ENCODE measurements at regions not wholly inside any gene's neighbourhood (a gene's known extent, or its start where the extent isn't known, plus 50 kb on each side); places are given as distances from the start of the nearest gene placed in this dataset.

DNA sequence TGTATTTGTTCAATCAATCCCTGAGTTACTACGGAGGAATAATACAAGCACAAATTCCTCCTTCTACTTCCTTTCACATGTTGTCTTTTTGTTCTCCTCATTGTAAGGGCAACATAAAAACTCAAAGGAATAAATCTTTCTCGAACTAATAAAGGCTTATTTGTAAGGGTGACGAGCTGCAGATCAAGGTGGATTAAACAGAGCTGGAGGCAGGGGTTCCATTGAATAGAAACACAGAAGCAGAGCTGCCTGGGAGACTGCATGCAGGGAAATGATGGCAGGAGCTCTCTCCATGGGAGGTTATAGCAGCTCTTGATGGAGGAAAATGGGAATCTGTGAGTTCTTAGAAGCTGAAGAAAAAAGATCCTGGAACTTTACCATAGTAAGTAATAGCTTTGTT, 160.2 kb downstream of the CYYR1 start:
- Mint-ChIP-seq H3K4me1 (ENCODE audit: low read depth in 2 of 2) (no peaks in the 10 kb centered on the region), H3K4me3 (no peak overlapping the region), H3K27me3 (no peaks in the 10 kb centered on the region), H3K9me3 (peaks cover 2 to 5% of the 10 kb centered on the region in 2 donors), H3K36me3 (ENCODE audit: insufficient read depth) (no peaks in the 10 kb centered on the region), H3K27ac (no peak overlapping the region)
- DNase-seq (no peak), ATAC-seq (replicated peaks) (no peak)

- no peak overlapping the region for H3K27ac Mint-ChIP-seq
- no peaks in the 10 kb centered on the region for H3K4me1 Mint-ChIP-seq (ENCODE audit: low read depth in 2 of 2)
- H3K36me3 Mint-ChIP-seq (ENCODE audit: insufficient read depth) = no peaks in the 10 kb centered on the region
- H3K9me3 Mint-ChIP-seq = peaks cover 5 to 8% of the 10 kb centered on the region in 2 donors
- DNase-seq (no peak), ATAC-seq (replicated peaks) (no peak)
- H3K4me3 Mint-ChIP-seq = no peak overlapping the region
- no peaks in the 10 kb centered on the region for H3K27me3 Mint-ChIP-seq
Observed at GRCh38 chr21:26409735-26410134, 163.4 kb downstream of the CYYR1 start.

- DNase-seq (no peak), ATAC-seq (replicated peaks) (no peak)
- Mint-ChIP-seq H3K27ac (no peak overlapping the region), H3K27me3 (no peaks in the 10 kb centered on the region), H3K4me3 (no peak overlapping the region), H3K36me3 (ENCODE audit: insufficient read depth) (no peaks in the 10 kb centered on the region), H3K4me1 (ENCODE audit: low read depth in 2 of 2) (no peaks in the 10 kb centered on the region), H3K9me3 (peaks cover 7 to 12% of the 10 kb centered on the region in 2 donors)
Observed at GRCh38 chr21:26408511-26408910, 164.6 kb downstream of the CYYR1 start.

GRCh38 chr21:26406526-26406925, 166.6 kb downstream of the CYYR1 start:
- Mint-ChIP-seq H3K4me1 (ENCODE audit: low read depth in 2 of 2) (no peaks in the 10 kb centered on the region), H3K27me3 (no peaks in the 10 kb centered on the region), H3K4me3 (no peak overlapping the region), H3K9me3 (peaks cover 6 to 19% of the 10 kb centered on the region in 2 donors), H3K36me3 (ENCODE audit: insufficient read depth) (no peaks in the 10 kb centered on the region), H3K27ac (no peak overlapping the region)
- no peak for ATAC-seq (replicated peaks)
- DNase-seq = no peak

DNA sequence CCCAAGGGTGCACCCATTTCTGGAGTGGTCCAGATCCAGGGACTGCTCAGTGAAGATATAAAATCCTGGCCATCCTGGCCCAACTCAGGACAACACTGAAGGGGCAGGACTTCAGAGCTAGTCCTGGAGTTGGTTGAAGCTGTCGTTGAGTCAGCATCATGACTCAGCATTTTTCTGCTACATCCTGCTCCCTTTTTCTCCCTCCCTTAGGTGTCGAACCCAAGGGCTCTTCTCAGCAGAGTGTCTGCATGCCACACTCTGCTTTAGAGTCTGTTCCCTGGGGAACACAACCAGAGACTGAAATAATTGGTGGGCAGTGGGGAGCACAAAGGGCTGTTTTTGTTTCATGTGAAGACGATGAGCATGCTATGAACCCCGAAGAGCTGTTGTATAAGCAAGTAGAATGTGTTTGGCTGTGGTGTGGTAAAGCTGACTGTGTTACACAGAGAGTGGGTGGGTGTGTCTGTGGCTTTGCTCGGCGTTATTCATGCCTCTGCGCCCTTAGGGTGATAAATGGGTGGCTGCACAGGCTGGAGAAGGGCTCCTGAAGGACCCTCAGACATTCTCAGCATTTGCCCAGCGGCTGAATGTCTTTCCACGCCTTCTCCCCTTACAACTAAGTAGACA, 167.2 kb downstream of the CYYR1 start:
- no peaks in the 10 kb centered on the region for H3K36me3 Mint-ChIP-seq (ENCODE audit: insufficient read depth)
- H3K4me3 Mint-ChIP-seq = no peak overlapping the region
- H3K9me3 Mint-ChIP-seq = peaks cover 6 to 14% of the 10 kb centered on the region in 2 donors
- H3K27ac Mint-ChIP-seq = no peak overlapping the region
- DNase-seq = no peak
- H3K4me1 Mint-ChIP-seq (ENCODE audit: low read depth in 2 of 2) = no peaks in the 10 kb centered on the region
- no peaks in the 10 kb centered on the region for H3K27me3 Mint-ChIP-seq
- ATAC-seq (replicated peaks) = no peak

DNA sequence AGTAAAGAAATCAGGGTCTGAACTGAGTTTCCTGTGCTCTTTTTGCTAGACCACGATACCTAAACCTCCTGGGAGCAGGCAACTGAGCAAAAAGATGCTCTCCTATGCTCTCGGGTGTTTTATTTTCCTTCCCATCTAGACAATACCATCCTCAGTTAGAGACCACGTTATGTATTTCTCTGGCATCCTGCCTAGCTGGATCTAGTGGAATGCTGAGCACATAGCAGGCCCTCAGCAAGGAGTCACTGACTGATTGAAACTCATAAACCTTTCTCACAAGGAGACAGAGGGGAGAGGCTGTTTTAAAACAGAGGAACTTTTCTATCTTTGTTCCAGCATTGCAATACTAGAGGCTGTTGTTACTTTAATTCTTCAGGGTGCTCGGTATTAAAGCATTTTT, 168.0 kb downstream of the CYYR1 start:
- no peak for ATAC-seq (replicated peaks)
- DNase-seq = no peak
- Mint-ChIP-seq H3K27me3 (no peaks in the 10 kb centered on the region), H3K36me3 (ENCODE audit: insufficient read depth) (no peaks in the 10 kb centered on the region), H3K9me3 (peaks cover 6 to 16% of the 10 kb centered on the region in 2 donors), H3K27ac (no peak overlapping the region), H3K4me1 (ENCODE audit: low read depth in 2 of 2) (no peaks in the 10 kb centered on the region), H3K4me3 (no peak overlapping the region)

DNA sequence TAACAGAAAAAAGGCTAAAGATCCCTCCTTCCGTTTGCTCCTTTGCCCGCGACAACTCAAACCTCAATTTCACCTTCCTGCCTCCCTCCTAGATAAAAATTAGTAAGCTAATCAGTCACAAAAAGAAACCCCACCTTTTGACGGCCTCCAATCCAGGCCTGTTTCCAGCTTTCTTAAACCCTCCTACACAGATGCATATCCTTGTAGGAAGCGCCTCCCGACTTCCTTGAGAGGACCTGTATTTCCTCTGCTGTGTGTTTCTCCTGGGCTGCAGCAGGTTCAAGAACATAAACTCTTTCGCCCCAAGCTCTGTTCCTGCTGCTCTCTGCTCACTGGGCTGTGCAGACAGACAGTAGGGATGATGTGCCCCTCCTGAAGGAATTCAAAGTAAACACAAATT, 168.8 kb downstream of the CYYR1 start:
- Mint-ChIP-seq H3K4me3 (no peak overlapping the region), H3K4me1 (ENCODE audit: low read depth in 2 of 2) (no peaks in the 10 kb centered on the region), H3K9me3 (peaks cover 6 to 21% of the 10 kb centered on the region in 2 donors), H3K36me3 (ENCODE audit: insufficient read depth) (no peaks in the 10 kb centered on the region), H3K27me3 (no peaks in the 10 kb centered on the region), H3K27ac (no peak overlapping the region)
- no peak for ATAC-seq (replicated peaks)
- DNase-seq = no peak

- no peak for DNase-seq
- no peak overlapping the region for H3K4me3 Mint-ChIP-seq
- H3K36me3 Mint-ChIP-seq (ENCODE audit: insufficient read depth) = no peaks in the 10 kb centered on the region
- H3K27ac Mint-ChIP-seq = no peak overlapping the region
- H3K27me3 Mint-ChIP-seq = no peaks in the 10 kb centered on the region
- ATAC-seq (replicated peaks) = no peak
- H3K4me1 Mint-ChIP-seq (ENCODE audit: low read depth in 2 of 2) = no peaks in the 10 kb centered on the region
- H3K9me3 Mint-ChIP-seq = peaks cover 6 to 21% of the 10 kb centered on the region in 2 donors
Observed at GRCh38 chr21:26403321-26403720, 169.8 kb downstream of the CYYR1 start.

- no peak for DNase-seq
- no peak for ATAC-seq (replicated peaks)
- H3K4me1 Mint-ChIP-seq (ENCODE audit: low read depth in 2 of 2) = no peaks in the 10 kb centered on the region
- H3K27me3 Mint-ChIP-seq = no peaks in the 10 kb centered on the region
- H3K4me3 Mint-ChIP-seq = no peak overlapping the region
- no peak overlapping the region for H3K27ac Mint-ChIP-seq
- H3K36me3 Mint-ChIP-seq (ENCODE audit: insufficient read depth) = no peaks in the 10 kb centered on the region
- H3K9me3 Mint-ChIP-seq = peaks cover 6 to 10% of the 10 kb centered on the region in 2 donors
Observed at GRCh38 chr21:26397545-26397944, 175.5 kb downstream of the CYYR1 start.

DNA sequence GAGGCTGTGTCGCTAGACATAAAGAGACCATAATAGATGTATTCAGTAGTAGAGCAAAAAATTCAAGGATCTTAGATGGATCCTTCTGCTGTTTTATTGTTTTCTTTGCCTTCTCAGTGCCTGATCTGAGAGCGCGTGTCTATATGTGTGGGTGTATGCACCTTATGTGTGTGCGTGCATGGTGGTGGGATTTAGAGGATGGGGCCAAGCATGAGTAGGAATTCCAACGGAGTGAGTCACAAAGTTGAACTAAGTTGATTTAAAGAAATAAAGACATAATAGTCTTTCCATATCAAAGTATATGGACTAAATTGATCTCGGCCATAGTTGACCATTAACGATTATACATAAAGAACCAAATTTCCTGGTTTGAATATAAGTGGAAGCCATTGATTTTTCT, 178.7 kb downstream of the CYYR1 start:
- no peaks in the 10 kb centered on the region for H3K27me3 Mint-ChIP-seq
- no peaks in the 10 kb centered on the region for H3K36me3 Mint-ChIP-seq (ENCODE audit: insufficient read depth)
- peaks cover 7 to 8% of the 10 kb centered on the region in 2 donors for H3K9me3 Mint-ChIP-seq
- no peak overlapping the region for H3K27ac Mint-ChIP-seq
- H3K4me1 Mint-ChIP-seq (ENCODE audit: low read depth in 2 of 2) = no peaks in the 10 kb centered on the region
- H3K4me3 Mint-ChIP-seq = no peak overlapping the region
- no peak for ATAC-seq (replicated peaks)
- DNase-seq = no peak

DNA sequence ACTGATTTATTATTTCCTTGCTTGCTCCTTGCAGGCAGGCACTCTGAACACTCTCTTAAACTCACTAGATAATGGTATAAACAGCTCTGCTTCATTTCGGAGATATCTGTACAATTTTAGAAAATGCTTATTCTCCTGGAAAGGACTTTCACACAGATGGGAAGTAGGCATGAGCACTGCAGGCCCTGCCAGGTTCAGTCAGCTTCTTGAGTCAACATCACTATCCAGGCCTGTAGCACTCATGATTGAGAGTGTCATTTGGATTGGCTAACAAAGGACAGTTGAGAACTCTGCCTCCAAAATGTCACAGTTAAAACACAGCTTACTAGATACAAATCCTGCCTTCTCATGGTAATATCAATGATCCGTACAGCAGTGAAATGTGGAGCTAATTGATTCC, 181.9 kb downstream of the CYYR1 start:
- Mint-ChIP-seq H3K9me3 (peaks cover 7 to 10% of the 10 kb centered on the region in 2 donors), H3K4me3 (no peak overlapping the region), H3K27ac (no peak overlapping the region), H3K4me1 (ENCODE audit: low read depth in 2 of 2) (no peaks in the 10 kb centered on the region), H3K36me3 (ENCODE audit: insufficient read depth) (no peaks in the 10 kb centered on the region), H3K27me3 (no peaks in the 10 kb centered on the region)
- ATAC-seq (replicated peaks) (no peak), DNase-seq (no peak)

- H3K4me1 Mint-ChIP-seq (ENCODE audit: low read depth in 2 of 2) = no peaks in the 10 kb centered on the region
- H3K4me3 Mint-ChIP-seq = no peak overlapping the region
- ATAC-seq (replicated peaks) = no peak
- no peaks in the 10 kb centered on the region for H3K36me3 Mint-ChIP-seq (ENCODE audit: insufficient read depth)
- H3K27me3 Mint-ChIP-seq = no peaks in the 10 kb centered on the region
- no peak overlapping the region for H3K27ac Mint-ChIP-seq
- no peak for DNase-seq
- H3K9me3 Mint-ChIP-seq = peaks cover 7 to 13% of the 10 kb centered on the region in 2 donors
Observed at GRCh38 chr21:26389971-26390641, 183.0 kb downstream of the CYYR1 start.

- Mint-ChIP-seq H3K4me3 (no peak overlapping the region), H3K9me3 (peaks cover 7 to 8% of the 10 kb centered on the region in 2 donors), H3K27me3 (no peaks in the 10 kb centered on the region), H3K36me3 (ENCODE audit: insufficient read depth) (no peaks in the 10 kb centered on the region), H3K4me1 (ENCODE audit: low read depth in 2 of 2) (no peaks in the 10 kb centered on the region), H3K27ac (no peak overlapping the region)
- DNase-seq (no peak), ATAC-seq (replicated peaks) (no peak)
Observed at GRCh38 chr21:26388731-26389231, 184.3 kb downstream of the CYYR1 start.

GRCh38 chr21:26385721-26386120, 187.4 kb downstream of the CYYR1 start:
- H3K36me3 Mint-ChIP-seq (ENCODE audit: insufficient read depth) = no peaks in the 10 kb centered on the region
- ATAC-seq (replicated peaks) = no peak

More at GRCh38 chr21:26385721-26386120, 187.4 kb downstream of the CYYR1 start:
- peaks cover 0 to 8% of the 10 kb centered on the region in 2 donors for H3K9me3 Mint-ChIP-seq
- no peaks in the 10 kb centered on the region for H3K27me3 Mint-ChIP-seq
- no peak overlapping the region for H3K4me3 Mint-ChIP-seq
- DNase-seq = no peak
- H3K27ac Mint-ChIP-seq = no peak overlapping the region
- H3K4me1 Mint-ChIP-seq (ENCODE audit: low read depth in 2 of 2) = no peaks in the 10 kb centered on the region

Data from effector memory CD8-positive, alpha-beta T cell (primary cell).